GM18517 (cell line): ENCODE measurements at regions not wholly inside any gene's neighbourhood (a gene's known extent, or its start where the extent isn't known, plus 50 kb on each side); places are given as distances from the start of the nearest gene placed in this dataset.

Experiments used
- ATAC-seq: cut with Tn5 transposase; IDR thresholded peaks from one replicate; pipeline ENCODE4 v1.9.1; 2021; ENCODE audit warnings: mild to moderate bottlenecking, moderate library complexity; ENCODE audit not compliant: unreplicated experiment

DNA sequence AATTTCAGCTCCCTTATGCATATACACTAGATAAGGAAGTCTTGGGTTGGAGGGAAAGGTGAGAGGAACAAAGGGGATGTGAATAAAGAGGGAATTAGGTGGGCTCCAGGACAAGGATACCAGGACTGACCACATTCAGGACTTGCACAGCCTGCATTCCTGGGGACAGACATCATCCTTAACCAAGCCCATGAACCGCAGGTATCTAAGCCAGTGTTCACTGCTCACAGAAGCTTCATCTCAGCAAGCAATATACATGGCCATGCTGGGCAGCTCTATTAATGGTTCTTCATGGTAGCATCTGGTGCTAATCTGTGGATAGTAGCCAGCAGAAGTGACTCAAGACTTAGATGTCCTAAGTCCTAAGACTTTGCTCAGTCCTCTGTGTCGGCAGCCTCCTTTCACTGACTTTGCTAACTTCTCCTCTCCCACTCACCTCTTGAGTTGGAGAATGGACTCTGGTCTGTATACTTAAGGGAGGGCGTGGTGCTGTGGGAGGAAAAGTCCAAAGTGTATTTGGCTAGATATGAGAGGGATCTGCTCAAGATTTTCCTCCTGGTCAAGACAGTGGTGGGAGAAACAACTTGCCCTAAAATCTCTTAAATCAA, 136.1 kb downstream of the ASCL1 start:
- ATAC-seq, result no peak

DNA sequence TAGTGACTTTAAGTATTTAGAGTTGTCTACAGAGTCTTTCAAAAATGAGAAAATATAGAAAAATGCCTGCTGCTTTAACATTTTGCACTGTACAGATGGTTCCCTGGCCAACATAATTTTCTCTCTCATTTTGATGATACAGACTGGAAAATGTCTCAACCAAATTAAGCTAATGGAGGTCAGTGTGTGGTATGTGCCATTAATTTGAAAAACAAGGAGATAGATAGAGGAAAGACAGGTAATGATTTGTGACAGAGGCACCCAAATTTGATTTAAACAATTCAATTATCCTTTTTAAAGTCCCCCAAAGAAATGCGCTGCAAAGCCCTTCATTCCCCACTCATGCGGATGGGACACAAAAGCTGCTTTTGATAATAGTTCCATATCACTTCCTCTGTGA, 140.0 kb downstream of the ASCL1 start:
- ATAC-seq, result no peak

DNA sequence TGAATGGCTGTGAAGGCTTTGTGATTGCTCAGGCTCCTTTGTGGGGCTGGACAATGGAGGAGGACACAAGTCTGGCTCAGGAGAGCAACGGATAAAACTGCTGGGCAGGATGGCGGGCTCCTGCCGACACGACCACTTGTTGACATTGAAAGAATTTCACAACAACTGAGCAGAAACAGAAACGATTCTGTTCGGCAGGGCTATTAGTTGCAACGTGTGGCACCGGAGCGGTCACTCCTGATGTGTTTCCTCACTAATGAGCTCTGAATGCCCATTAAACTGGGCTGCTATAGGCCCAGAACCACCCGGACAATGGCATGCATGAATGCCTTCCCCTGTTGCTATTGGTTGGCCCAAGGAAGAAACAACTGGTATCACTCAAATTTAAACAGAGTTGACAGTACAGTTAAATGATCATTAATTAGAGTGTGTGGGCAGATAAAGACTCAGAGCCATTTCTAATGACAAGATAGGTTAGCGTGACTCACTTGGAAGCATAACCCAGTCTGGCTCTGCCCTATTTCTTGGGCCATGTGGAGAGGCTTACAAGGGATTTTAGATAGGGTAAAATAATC, 142.9 kb downstream of the ASCL1 start:
- ATAC-seq, result no peak

DNA sequence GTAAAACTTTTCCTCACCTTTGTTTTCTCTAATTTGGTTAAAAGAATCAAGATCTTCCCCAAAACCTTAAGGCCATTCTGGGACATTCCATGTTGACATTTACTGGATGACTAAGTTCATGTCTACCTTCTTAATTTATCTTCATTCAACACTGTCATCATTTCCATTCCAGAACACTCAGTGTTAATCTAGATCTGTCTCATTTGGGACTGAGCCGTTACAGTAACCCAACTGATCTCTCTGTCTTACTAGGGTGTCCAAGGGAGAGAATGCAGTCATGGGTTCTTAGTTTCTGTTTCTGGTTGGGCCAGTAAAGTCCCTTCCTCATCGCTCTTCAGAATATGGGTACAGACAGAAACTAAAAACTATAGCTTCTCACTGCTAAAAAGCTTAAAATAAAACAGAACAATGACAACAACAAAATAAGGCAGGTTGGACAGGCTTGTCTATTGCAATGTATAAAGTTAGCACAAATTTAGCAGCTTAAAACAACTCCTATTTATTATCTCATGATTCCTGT, 144.8 kb downstream of the ASCL1 start:
- peak; percentile 76 for ATAC-seq

DNA sequence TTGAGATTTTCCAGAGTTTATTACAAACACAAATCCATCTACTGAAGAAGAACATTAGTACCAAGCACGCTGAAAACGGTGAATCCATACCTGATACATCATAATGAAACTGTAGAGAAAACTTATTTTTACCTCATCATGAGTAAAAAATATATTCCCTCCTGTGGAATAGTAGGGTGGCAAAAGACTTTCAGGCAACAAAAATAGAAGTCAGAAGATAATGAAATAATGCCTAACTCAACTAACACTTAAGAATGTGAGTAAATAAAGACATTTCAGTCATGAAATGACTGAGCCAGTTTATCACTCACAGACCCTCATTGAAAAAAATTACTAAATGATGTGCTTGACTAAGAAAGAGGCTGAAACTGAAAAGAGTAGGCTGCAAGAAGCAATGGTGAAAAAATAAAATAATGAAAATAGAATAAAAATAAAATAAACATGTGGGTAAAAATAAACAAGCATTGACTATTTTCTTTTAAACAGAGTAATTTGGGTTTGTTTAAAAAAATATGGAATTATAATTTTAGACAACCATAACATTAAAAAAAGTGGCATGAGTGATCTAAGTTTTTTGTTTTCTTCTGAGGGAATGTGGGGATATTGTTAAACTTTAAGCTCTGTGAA, 148.6 kb downstream of the ASCL1 start:
- peak; percentile 65 for ATAC-seq

DNA sequence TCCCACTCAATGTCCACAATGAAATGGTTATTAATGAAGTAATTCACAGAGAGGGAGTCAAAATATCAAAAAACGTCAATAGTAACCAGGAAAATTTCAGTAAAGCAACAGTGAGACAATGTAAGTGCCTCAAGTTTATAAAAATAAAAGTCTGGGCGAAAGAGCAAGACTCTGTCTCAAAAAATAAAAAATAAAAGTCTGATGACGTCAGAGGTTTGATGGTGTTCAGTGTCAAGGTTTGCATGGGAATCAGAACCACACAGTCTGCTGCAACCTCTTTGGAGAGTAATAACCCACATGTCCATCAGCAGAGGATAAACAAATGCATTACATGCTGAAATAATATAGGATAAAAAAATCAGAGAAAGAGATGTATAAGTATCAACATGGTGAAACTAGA, 152.4 kb downstream of the ASCL1 start:
- no peak for ATAC-seq

DNA sequence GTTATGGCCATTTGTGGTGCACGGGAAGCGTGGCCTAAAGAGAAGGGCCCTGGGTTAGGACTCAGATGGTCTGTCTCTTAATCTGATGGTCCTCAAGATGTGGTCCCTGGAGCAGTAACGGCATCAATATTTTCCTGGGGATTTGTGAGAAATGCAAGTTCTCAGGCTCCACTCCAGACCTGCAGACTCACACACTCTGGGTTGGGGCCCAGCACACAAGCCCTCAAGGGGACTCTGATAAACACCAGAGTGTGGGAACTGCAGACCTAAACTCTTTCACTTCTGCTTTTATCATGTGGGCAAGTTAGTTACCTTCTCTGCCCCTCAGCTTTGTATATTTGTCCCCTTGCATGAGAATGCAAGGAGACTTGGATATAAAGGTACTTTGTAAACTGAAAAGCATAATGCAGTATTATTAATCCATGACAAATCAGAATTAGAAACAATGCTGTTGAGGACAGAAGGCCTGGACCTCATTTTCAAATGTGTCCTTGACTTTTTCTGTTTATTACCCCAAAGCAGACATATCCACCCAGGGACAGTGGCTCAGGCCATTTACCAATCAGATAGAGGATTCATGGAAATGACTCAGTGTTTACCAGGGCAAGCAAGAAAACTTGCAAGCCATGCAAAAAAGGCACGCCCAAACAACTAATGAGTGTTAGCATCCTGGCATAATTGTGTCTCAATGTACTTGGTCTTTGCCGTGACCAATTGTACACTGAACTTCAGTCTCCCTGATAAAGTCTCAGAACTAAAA, 157.0 kb downstream of the ASCL1 start:
- ATAC-seq, result peak; percentile 97

DNA sequence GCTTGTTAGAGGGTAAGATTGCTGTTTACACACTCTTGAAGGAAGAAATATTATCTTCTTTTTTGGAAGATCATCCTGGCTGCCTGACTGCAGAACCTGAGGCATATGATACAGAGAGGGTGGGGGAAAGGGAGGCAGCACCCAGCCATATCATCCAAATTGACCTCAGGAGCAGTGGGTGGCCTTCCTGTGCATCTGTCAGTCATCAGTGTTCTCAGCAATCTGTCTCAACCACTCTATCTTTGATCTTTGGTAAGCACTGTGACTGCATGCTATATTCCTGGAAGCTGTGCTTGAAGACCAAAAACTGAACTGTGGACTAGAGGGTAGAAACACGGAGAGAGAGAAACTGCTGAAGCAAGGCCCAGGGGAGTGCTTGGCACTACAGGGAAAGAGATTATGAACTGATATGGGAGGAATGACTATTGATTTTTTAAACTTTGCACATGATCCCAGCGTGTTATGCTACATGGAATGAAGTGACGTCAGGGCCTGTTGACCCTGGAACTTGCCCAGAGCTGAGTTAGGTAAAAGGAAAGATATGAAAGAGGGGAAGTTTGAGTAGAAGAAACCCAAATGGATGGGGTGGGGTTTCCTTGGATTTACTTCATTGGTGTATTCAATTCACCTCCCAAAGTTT, 171.5 kb downstream of the ASCL1 start:
- no peak for ATAC-seq

DNA sequence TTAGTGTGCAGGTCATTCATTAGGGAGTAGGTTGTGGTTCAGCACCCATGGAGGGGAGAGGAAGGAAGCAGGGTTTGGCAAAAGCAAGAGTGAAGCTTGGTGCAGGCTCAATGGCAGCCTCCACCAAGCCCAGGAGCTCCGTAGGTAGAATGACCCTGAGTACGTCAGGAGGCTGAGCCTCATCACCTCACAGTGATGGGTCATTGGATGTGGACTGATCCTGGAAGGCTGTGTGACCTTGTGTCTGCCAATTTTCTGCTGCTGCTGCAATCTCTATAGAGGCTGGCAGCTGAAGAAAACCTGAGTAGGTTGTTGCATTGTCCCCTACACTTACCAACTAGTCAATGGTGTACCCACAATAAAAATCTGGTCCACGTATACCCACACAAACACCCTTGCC, 173.1 kb downstream of the ASCL1 start:
- no peak for ATAC-seq

DNA sequence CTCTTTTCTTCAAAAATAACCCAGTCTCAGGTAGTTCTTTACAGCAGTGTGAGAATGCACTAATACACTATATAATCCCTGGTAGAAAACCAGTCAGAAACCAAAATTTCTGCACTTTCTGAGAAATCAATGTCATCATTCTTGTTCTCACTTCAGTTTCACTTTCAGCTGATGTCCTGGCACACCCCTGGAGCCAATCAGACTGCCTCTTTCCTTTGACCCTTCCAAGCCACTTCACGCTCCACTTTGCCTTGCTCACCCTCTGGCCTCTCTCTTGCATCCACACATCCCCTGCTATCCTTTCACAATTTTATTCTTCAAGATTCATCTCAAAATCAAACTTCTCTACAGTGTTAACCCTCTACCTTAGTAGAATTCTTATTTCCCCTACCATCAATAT, 181.1 kb downstream of the ASCL1 start:
- no peak for ATAC-seq

DNA sequence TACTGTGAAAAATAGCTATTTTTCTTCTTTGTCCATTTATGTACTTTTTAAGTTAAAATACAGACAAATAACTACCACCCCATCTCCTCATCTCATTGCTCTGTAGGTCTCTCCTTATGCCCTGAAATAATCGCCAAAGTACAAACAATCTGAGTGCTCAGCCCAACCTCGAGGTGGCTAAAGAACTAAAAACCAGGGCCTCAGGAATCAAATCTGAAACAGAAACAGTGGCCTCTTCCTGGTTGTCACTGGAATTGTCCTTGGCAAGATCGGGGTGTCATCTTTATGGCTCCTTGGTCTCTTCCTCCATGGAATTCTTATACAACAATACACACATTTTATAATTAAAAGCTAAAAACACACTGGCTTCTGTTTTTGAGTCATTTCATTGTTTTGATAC, 182.4 kb downstream of the ASCL1 start:
- no peak for ATAC-seq

DNA sequence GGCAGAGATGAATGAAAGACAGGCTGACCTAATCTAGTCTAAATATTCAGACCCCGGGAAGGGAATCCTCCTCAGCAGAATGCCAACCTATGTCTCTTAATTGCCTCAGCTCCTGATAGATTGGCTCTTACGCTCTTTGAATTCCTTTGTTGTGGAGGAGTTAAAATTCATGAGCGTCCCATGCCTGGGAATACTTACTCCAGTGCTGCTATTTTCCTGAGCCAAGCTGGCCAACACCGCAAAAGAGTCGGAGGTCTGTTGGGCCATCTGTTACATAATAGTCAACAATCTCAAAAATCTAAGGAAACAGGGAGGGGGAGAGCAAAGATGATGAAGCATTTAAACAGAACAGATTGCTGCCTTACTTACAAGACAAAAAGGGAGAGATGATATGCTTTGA, 182.8 kb downstream of the ASCL1 start:
- no peak for ATAC-seq

DNA sequence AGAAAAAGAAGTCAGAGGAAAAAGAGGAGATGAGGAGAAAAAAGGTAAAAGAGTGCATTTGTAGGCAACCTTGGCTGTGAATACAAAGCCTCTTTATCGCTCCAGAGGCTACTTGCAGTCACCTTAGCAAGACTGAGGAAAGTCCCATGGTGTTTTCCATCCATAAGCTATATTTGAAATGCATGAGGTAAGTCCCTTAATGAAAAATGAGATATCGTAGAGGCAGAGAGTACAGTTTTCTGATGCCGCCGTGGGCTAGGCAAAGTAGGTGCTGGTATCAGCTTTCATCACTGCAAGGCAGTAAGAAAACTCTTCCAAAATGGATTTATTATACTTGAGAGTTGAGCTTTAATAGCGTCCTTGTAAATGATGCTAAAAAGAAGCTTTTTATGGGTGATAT, 186.8 kb downstream of the ASCL1 start:
- ATAC-seq, result no peak

DNA sequence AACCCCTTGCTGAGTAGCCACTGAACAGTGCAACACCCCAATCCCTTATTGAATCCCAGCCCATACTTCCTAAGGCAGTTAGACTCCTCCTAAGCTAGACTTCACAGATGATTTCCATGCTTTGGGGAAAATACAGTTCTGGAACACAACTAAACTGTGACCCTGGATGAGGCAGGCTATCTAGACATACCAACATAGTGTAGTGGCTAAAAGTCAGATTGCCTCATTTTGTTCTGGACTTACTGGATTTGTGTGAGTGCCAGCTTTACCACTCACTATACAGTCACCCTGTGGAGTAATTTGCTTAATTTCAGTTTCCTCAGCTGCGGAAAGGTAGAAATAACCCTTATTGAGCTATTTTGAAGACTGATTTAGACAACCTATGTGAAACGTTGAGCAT, 203.1 kb downstream of the ASCL1 start:
- ATAC-seq, result no peak

DNA sequence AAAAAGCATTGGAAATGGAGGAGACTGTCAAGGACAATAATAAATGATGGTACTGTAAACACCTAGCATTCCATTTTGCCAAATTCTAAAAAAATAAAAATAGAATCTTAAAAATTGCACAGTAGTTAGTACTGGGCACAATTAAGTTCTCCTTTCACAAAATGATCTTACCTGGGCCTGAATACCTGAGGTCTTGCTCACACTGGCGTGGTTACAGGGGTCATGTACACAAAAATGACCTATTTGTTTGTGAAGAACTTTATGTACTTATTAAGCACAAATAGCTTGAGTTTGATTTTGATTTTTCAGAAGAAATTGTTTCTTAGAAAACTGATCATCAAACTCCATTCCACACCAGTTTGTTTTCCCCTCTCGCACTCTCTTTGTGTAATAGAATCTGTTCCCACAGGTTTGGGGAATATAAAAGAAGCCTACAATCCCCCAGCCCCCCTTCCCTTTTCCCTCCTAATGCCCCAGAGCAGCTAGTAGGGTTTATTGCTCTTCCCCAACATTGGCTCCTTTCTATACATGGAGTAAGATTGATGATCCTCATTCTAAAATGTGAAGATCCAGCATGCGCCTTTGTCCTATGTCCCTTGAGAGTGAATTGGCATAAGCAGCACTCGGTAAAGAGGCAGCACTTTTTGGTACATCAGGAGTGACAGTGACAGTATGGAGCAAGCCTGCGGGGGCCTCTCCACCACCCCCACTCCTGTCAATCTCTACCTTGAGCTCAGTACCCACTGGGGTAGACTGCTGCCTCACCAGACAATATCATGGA, 204.3 kb downstream of the ASCL1 start:
- ATAC-seq, result no peak

DNA sequence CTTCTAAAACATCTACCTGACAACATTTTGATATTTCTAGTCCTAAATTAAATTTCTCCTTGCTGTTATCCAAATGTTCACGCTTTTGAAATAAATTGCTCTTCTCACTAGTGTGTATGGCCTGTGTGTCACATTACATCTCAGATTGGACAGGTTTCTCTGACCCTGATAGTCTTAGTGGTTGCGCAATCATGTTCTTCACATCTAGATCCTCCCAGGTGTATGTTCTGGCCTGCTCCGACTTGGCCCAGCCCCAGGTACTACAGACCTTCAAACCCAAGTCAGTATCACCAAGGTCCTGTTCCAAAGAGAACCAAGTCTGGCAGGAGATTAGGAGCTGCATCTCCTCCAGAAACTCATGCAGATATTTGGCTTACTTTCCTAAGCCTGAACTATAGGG, 209.5 kb downstream of the ASCL1 start:
- no peak for ATAC-seq

DNA sequence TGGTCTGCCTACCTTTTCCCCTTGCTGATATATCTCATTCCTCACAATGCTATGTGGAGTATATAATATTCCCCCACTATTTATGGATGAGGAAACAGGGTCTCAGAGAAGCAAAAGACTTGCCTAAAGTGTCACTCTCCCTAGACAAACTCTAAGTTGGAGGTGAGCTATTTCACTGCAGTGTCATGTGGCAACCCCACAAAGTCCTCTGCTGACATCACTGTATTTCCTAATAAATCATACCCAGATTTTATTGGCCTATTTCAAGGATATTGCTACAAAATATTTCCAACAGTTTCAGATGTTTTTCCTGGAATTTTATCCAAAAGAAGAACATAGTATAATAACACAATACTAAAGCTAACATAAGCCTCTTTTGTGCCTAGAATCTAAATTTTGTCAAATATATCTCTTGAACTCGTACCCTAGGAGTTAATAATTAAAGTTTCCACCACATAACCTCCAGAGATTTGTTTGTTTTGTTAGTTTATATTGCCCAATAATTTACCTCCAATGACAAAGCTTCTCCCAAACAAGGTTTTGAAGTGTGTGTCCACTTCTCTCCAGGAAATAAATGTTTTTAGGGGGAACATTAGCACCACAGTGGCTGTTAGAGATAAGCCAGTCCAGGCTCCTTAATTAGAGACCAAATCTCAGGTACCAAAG, 215.1 kb downstream of the ASCL1 start:
- ATAC-seq, result no peak

DNA sequence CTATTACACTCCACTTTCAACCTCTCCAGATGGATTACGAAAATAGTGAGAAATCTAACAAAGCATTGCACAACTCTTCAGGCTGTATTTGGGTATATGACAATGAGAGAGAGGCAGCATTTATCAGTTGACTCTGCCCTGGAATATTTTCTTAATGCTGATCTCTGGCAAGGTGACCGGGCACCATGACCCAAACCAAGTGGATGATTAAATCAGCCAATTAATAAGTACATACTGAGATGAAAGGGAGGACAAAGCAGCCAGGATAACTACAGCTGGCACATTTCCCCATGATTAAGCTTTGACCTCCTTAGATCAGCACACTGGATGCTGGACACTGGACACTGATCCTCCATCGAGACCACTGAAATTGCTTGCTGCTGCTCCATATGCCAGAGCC, 218.2 kb downstream of the ASCL1 start:
- ATAC-seq, result no peak

DNA sequence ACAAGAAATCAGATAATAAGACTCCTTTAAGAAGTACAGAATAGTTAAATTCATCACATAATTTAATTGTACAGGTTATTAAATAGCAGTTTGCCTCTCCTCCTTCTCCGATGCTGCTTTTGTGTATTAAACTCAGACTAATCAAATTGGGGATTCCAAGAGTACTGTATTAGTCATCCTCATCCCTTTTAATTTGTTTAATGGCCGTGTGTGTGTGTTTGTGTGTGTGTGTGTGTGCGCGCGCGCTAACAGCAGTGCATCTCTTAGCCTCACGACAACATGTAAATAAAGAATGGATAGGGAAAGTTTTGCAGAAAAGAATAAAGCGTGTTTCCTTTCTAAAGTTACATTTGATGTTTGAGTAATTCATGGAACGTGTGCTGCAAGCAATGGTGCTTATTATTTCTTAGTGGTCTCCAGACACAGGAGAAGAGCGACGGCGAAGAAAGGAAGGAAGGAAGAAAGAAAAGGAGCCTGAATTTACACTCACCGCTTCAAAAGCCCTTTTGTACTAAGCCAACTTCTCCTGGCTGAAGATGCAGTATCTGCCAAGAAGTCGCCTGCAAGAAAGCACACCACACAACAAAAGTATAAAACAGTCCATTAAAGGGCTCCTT, 220.3 kb downstream of the ASCL1 start:
- no peak for ATAC-seq
